ENCODE measurements at regions not wholly inside any gene's neighbourhood (a gene's known extent, or its start where the extent isn't known, plus 50 kb on each side); places are given as distances from the start of the nearest gene placed in this dataset.

- Histone ChIP-seq H3K27me3 (ENCODE audit: control insufficient read depth in 2 of 2, insufficient read depth in 2 of 2, low read length in 2 of 2) (no peaks in the 10 kb centered on the region), H3K4me3 (replicated peaks in 1 of 3; ENCODE audit: low read depth in 2 of 3, low read length in 3 of 3) (no peak overlapping the region), H3K79me2 (ENCODE audit: insufficient read depth, low read length) (no peaks in the 10 kb centered on the region), H3K9ac (ENCODE audit: insufficient read depth, low read length, poor library complexity, severe bottlenecking) (no peak overlapping the region), H3K4me1 (ENCODE audit: control insufficient read depth in 1 of 2, insufficient read depth in 2 of 2, low read length in 2 of 2) (no peaks in the 10 kb centered on the region), H4K20me1 (ENCODE audit: insufficient read depth, low read length) (no peaks in the 10 kb centered on the region), H3K4me2 (replicated peaks; ENCODE audit: extremely low read depth, low read length, poor library complexity, severe bottlenecking) (no peak overlapping the region), H2AFZ (ENCODE audit: insufficient read depth, low read depth, low read length, poor library complexity, severe bottlenecking) (no peak overlapping the region), H3K36me3 (replicated peaks in 1 of 2; ENCODE audit: control insufficient read depth in 1 of 2, insufficient read depth in 2 of 2, low read length in 2 of 2) (no peaks in the 10 kb centered on the region), H3K9me3 (replicated peaks in 1 of 2; ENCODE audit: control insufficient read depth in 1 of 2, insufficient read depth in 1 of 2, low read length in 2 of 2) (no peaks in the 10 kb centered on the region), H3K27ac (ENCODE audit: low read depth in 1 of 2, low read length in 2 of 2) (no peak overlapping the region)
- intact Hi-C loops (cut with micrococcal nuclease) = no loop called here
- H3K4me1 Mint-ChIP-seq = no peaks in the 10 kb centered on the region
- no peaks in the 10 kb centered on the region for H3K36me3 Mint-ChIP-seq
- peaks cover 0 to 3% (median 0%) of the 10 kb centered on the region in 7 donors for H3K9me3 Mint-ChIP-seq
- H3K27me3 Mint-ChIP-seq (ENCODE audit: low read depth in 3 of 3) = no peaks in the 10 kb centered on the region
- no peak overlapping the region for H3K27ac Mint-ChIP-seq
- WGBS (ENCODE audit: insufficient coverage) = 86% methylated on average over 2 of the region's 2 CpGs
- TF ChIP-seq, protein P1, sequence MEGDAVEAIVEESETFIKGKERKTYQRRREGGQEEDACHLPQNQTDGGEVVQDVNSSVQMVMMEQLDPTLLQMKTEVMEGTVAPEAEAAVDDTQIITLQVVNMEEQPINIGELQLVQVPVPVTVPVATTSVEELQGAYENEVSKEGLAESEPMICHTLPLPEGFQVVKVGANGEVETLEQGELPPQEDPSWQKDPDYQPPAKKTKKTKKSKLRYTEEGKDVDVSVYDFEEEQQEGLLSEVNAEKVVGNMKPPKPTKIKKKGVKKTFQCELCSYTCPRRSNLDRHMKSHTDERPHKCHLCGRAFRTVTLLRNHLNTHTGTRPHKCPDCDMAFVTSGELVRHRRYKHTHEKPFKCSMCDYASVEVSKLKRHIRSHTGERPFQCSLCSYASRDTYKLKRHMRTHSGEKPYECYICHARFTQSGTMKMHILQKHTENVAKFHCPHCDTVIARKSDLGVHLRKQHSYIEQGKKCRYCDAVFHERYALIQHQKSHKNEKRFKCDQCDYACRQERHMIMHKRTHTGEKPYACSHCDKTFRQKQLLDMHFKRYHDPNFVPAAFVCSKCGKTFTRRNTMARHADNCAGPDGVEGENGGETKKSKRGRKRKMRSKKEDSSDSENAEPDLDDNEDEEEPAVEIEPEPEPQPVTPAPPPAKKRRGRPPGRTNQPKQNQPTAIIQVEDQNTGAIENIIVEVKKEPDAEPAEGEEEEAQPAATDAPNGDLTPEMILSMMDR (IDR thresholded peaks at IDR 0.05) = no peak
- DNase-seq = no peak
- no peak overlapping the region for H3K4me3 Mint-ChIP-seq
These were observed 1035.5 kb upstream of the WWC1 start for GRCh38 chr5:167255926-167256325.

DNA sequence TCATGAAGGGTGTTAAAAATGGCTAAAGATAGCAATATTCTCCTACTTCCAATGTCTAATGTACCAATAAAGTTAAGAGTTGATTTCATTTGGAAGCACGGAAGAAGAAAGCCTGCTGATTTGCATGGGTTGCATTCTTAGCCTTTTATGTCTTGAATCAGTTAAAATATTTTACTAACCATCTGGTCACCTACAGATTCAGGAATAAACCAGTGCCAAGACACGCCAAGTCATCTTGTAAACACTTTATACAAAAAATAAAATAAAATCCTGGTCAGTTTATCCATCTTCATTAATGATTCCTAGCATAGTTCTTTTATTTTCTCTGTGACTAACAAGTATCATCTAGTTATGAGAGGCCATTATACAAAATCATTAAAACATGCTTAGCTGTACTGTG lies 1031.6 kb upstream of the WWC1 start:
- Mint-ChIP-seq H3K4me3 (no peak overlapping the region), H3K4me1 (no peaks in the 10 kb centered on the region), H3K27ac (no peak overlapping the region), H3K9me3 (peaks cover 0 to 3% (median 0%) of the 10 kb centered on the region in 7 donors), H3K27me3 (ENCODE audit: low read depth in 3 of 3) (no peaks in the 10 kb centered on the region), H3K36me3 (no peaks in the 10 kb centered on the region)
- Histone ChIP-seq H3K4me3 (replicated peaks in 1 of 3; ENCODE audit: low read depth in 2 of 3, low read length in 3 of 3) (no peak overlapping the region), H3K27ac (ENCODE audit: low read depth in 1 of 2, low read length in 2 of 2) (no peak overlapping the region), H3K9ac (ENCODE audit: insufficient read depth, low read length, poor library complexity, severe bottlenecking) (no peak overlapping the region), H3K27me3 (ENCODE audit: control insufficient read depth in 2 of 2, insufficient read depth in 2 of 2, low read length in 2 of 2) (no peaks in the 10 kb centered on the region), H3K36me3 (replicated peaks in 1 of 2; ENCODE audit: control insufficient read depth in 1 of 2, insufficient read depth in 2 of 2, low read length in 2 of 2) (no peaks in the 10 kb centered on the region), H3K4me2 (replicated peaks; ENCODE audit: extremely low read depth, low read length, poor library complexity, severe bottlenecking) (no peak overlapping the region), H4K20me1 (ENCODE audit: insufficient read depth, low read length) (no peaks in the 10 kb centered on the region), H3K9me3 (replicated peaks in 1 of 2; ENCODE audit: control insufficient read depth in 1 of 2, insufficient read depth in 1 of 2, low read length in 2 of 2) (no peaks in the 10 kb centered on the region), H3K4me1 (ENCODE audit: control insufficient read depth in 1 of 2, insufficient read depth in 2 of 2, low read length in 2 of 2) (no peaks in the 10 kb centered on the region), H2AFZ (ENCODE audit: insufficient read depth, low read depth, low read length, poor library complexity, severe bottlenecking) (no peak overlapping the region), H3K79me2 (ENCODE audit: insufficient read depth, low read length) (no peaks in the 10 kb centered on the region)
- TF ChIP-seq, protein P1 (IDR thresholded peaks at IDR 0.05) = no peak
- intact Hi-C loops (cut with micrococcal nuclease) = no loop called here
- WGBS (ENCODE audit: insufficient coverage) = no CpG with 5 or more reads among the region's 2 CpGs
- DNase-seq = no peak

Measured in CD14-positive monocyte (primary cell).